LHCN-M2 (cell line): ENCODE measurements at regions not wholly inside any gene's neighbourhood (a gene's known extent, or its start where the extent isn't known, plus 50 kb on each side); places are given as distances from the start of the nearest gene placed in this dataset.
"Not testable (repeated sequence)": the region's sequence is repeated elsewhere in the genome, so short reads cannot be mapped to it uniquely, and the experiment has no call there.

Experiments used
- DNase-seq: peaks from one replicate; pipeline ENCODE4 v3.0.0-alpha.2; 2012; ENCODE audit warnings: low read depth

- peak; percentile 88 for DNase-seq
Measured at GRCh38 chr1:203559523-203559922, 65.6 kb downstream of the OPTC start.

GRCh38 chr1:203561761-203562160 is 64.9 kb upstream of the ATP2B4 start:
- DNase-seq, result not testable (repeated sequence)

GRCh38 chr1:203563291-203563690 is 63.3 kb upstream of the ATP2B4 start:
- no peak for DNase-seq

- no peak for DNase-seq
Measured at GRCh38 chr1:203564024-203564423, 62.6 kb upstream of the ATP2B4 start.

GRCh38 chr1:203565049-203565448 is 61.6 kb upstream of the ATP2B4 start:
- DNase-seq, result no peak

- DNase-seq, result no peak
Measured at GRCh38 chr1:203565981-203566380, 60.7 kb upstream of the ATP2B4 start.

GRCh38 chr1:203566966-203567365 is 59.7 kb upstream of the ATP2B4 start:
- DNase-seq, result not testable (repeated sequence)

GRCh38 chr1:203567596-203567995 is 59.0 kb upstream of the ATP2B4 start:
- no peak for DNase-seq

GRCh38 chr1:203569490-203570318 is 56.9 kb upstream of the ATP2B4 start:
- peak; percentile 72 for DNase-seq

GRCh38 chr1:203570805-203571204 is 55.8 kb upstream of the ATP2B4 start:
- DNase-seq, result no peak

- DNase-seq, result no peak
Measured at GRCh38 chr1:203571661-203572060, 55.0 kb upstream of the ATP2B4 start.

- peak; percentile 29 for DNase-seq
Measured at GRCh38 chr1:203572134-203572625, 54.5 kb upstream of the ATP2B4 start.

GRCh38 chr1:203573730-203574129 is 52.9 kb upstream of the ATP2B4 start:
- DNase-seq, result no peak
